DND-41 (cell line): ENCODE measurements at regions not wholly inside any gene's neighbourhood (a gene's known extent, or its start where the extent isn't known, plus 50 kb on each side); places are given as distances from the start of the nearest gene placed in this dataset.

ENCODE experiments used
- ATAC-seq: fragments of 200-7000 bp; cut with Tn5 transposase; 3 replicates; pipeline ENCODE4 v1.9.1; 2021; ENCODE audit warnings: low read depth; ENCODE audit not compliant: insufficient read depth
- DNase-seq: peaks from one replicate; pipeline ENCODE4 v3.0.0-alpha.2; 2020
- H2AFZ ChIP-seq: 2 replicates; pipeline ENCODE4 v1.6.0; 2012; ENCODE audit warnings: low read depth, low read length
- H3K27ac ChIP-seq: 2 replicates; pipeline ENCODE4 v1.5.1; 2012; ENCODE audit warnings: low read length, inconsistent platforms
- H3K27me3 ChIP-seq: fragments of 200-600 bp; sonication (generic); 2 replicates; pipeline ENCODE4 v1.6.0; 2012; ENCODE audit warnings: low read length, mild to moderate bottlenecking, inconsistent platforms; ENCODE audit not compliant: insufficient read depth, poor library complexity
- H3K36me3 ChIP-seq: 2 replicates; pipeline ENCODE4 v1.5.1; 2012; ENCODE audit warnings: low read length, inconsistent platforms; ENCODE audit not compliant: insufficient read depth
- H3K4me1 ChIP-seq: 2 replicates; pipeline ENCODE4 v1.5.1; 2012; ENCODE audit warnings: mild to moderate bottlenecking, low read length; ENCODE audit not compliant: insufficient read depth
- H3K4me2 ChIP-seq: 2 replicates; pipeline ENCODE4 v1.6.0; 2012; ENCODE audit warnings: mild to moderate bottlenecking, moderate library complexity, low read length, inconsistent platforms; ENCODE audit not compliant: insufficient read depth
- H3K4me3 ChIP-seq, 2 experiments: fragments of 200-600 bp in 1 of 2; shearing (Covaris generic) in 1 of 2; 2 replicates each; pipeline ENCODE4 v1.5.1; 2012 to 2016; ENCODE audit warnings: inconsistent platforms in 2 of 2, low read length in 2 of 2, mild to moderate bottlenecking in 2 of 2, low read depth in 1 of 2, moderate library complexity in 1 of 2
- H3K79me2 ChIP-seq: 2 replicates; pipeline ENCODE4 v1.6.0; 2012; ENCODE audit warnings: low read length, inconsistent platforms; ENCODE audit not compliant: insufficient read depth
- H3K9ac ChIP-seq: 2 replicates; pipeline ENCODE4 v1.6.0; 2012; ENCODE audit warnings: low read depth, mild to moderate bottlenecking, inconsistent platforms, low read length, moderate library complexity
- H3K9me3 ChIP-seq: 2 replicates; pipeline ENCODE4 v1.5.1; 2012; ENCODE audit warnings: low read length, moderate library complexity, mild to moderate bottlenecking, inconsistent platforms; ENCODE audit not compliant: insufficient read depth, severe bottlenecking
- H4K20me1 ChIP-seq: 2 replicates; pipeline ENCODE4 v1.6.0; 2012; ENCODE audit warnings: low read length; ENCODE audit not compliant: insufficient read depth
- CTCF ChIP-seq: IDR thresholded peaks from 2 replicates; pipeline ENCODE4 v1.5.1; 2012; ENCODE audit warnings: borderline replicate concordance, low read length, moderate library complexity, mild to moderate bottlenecking; ENCODE audit not compliant: poor library complexity, severe bottlenecking; ENCODE audit errors: extremely low read depth
- EZH2 ChIP-seq: IDR thresholded peaks from 3 replicates; pipeline ENCODE4 v1.6.1; 2012; ENCODE audit warnings: borderline replicate concordance, low read depth, mild to moderate bottlenecking, moderate library complexity, low read length, inconsistent platforms; ENCODE audit not compliant: severe bottlenecking

GRCh38 chr7:91645542-91645941 is 235.0 kb downstream of the MTERF1 start:
- H3K4me3 ChIP-seq = no peak overlapping the region
- H3K27me3 ChIP-seq = no peaks in the 10 kb centered on the region

GRCh38 chr7:91651986-91652385 is 228.5 kb downstream of the MTERF1 start:
- no peak for DNase-seq
- Histone ChIP-seq H3K9ac (no peak overlapping the region), H3K79me2 (no peaks in the 10 kb centered on the region), H3K4me2 (no peak overlapping the region), H3K27me3 (no peaks in the 10 kb centered on the region), H3K27ac (no peak overlapping the region), H2AFZ (no peak overlapping the region), H3K9me3 (no peaks in the 10 kb centered on the region), H3K4me3 (no peak overlapping the region), H4K20me1 (no peaks in the 10 kb centered on the region), H3K4me1 (no peaks in the 10 kb centered on the region), H3K36me3 (no peaks in the 10 kb centered on the region)
- TF ChIP-seq EZH2 = no peak
- no peak for ATAC-seq

More at GRCh38 chr7:91645542-91645941, 235.0 kb downstream of the MTERF1 start:
- no peaks in the 10 kb centered on the region for H3K79me2 ChIP-seq
- H4K20me1 ChIP-seq = no peaks in the 10 kb centered on the region
- H3K36me3 ChIP-seq = no peaks in the 10 kb centered on the region
- no peak overlapping the region for H3K27ac ChIP-seq
- H3K4me2 ChIP-seq = no peak overlapping the region
- no peaks in the 10 kb centered on the region for H3K9me3 ChIP-seq
- ATAC-seq = no peak
- H3K4me1 ChIP-seq = no peaks in the 10 kb centered on the region
- H3K9ac ChIP-seq = no peak overlapping the region
- no peak for DNase-seq
- TF ChIP-seq EZH2 = no peak
- no peak for TF ChIP-seq CTCF
- no peak overlapping the region for H2AFZ ChIP-seq

- H4K20me1 ChIP-seq = no peaks in the 10 kb centered on the region
- no peaks in the 10 kb centered on the region for H3K4me1 ChIP-seq
- H3K27ac ChIP-seq = no peak overlapping the region
- ATAC-seq (no peak), DNase-seq (no peak)
- H3K9me3 ChIP-seq = no peaks in the 10 kb centered on the region
- no peak overlapping the region for H3K4me2 ChIP-seq
- H3K36me3 ChIP-seq = no peaks in the 10 kb centered on the region
- TF ChIP-seq CTCF = no peak
- TF ChIP-seq EZH2 = no peak
- H3K9ac ChIP-seq = no peak overlapping the region
- H3K27me3 ChIP-seq = no peaks in the 10 kb centered on the region
- H3K79me2 ChIP-seq = no peaks in the 10 kb centered on the region
- H2AFZ ChIP-seq = no peak overlapping the region
- H3K4me3 ChIP-seq = no peak overlapping the region
Observed at GRCh38 chr7:91653286-91653685, 227.2 kb downstream of the MTERF1 start.

- ATAC-seq (no peak), DNase-seq (no peak)
- Histone ChIP-seq H3K27ac (no peak overlapping the region), H2AFZ (no peak overlapping the region), H3K4me1 (no peaks in the 10 kb centered on the region), H3K79me2 (no peaks in the 10 kb centered on the region), H3K36me3 (no peaks in the 10 kb centered on the region), H3K9ac (no peak overlapping the region), H3K4me2 (no peak overlapping the region), H4K20me1 (no peaks in the 10 kb centered on the region), H3K4me3 (no peak overlapping the region), H3K9me3 (no peaks in the 10 kb centered on the region), H3K27me3 (no peaks in the 10 kb centered on the region)
- TF ChIP-seq CTCF = no peak
- TF ChIP-seq EZH2 = no peak
Observed at GRCh38 chr7:91655656-91656055, 224.8 kb downstream of the MTERF1 start.
